ENCODE measurements at regions not wholly inside any gene's neighbourhood (a gene's known extent, or its start where the extent isn't known, plus 50 kb on each side); places are given as distances from the start of the nearest gene placed in this dataset.

DNA sequence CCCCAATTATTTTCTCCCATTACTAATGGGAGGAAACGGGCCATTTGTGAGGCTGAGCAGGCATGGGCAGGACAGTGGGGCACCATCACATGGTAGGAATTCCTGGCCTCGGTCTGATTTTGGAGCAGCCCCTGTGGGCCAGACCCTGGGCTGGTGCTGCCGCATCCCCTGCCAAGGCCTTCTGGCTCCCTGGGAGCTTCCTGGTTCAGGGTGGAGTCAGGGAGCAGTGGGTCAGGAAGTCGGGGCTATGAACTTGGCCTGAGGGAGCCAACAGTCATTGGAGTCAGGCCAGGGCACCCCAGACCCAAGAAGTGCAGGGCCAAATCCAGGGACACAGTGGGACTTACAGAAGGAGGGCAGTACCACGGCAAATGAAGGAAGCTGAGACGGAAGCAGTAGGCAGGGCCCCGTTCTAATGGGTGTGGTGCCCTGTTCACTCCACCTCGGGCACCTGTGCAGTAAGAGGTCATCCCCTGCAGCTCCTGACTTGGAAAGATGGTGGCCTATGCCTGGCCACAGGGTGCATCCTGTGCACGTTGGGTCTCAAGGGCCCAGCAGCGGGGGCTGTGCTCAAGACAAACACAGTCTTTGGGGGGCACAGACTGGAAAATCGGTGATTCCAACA is 328.1 kb downstream of the SMAD2 start:
- H3K4me1 ChIP-seq (ENCODE audit: control insufficient read depth, insufficient read depth, low read length, poor library complexity, severe bottlenecking): peaks cover 7% of the 10 kb centered on the region
- H3K9me3 ChIP-seq (ENCODE audit: control insufficient read depth, low read length): no peaks in the 10 kb centered on the region
- H3K36me3 ChIP-seq (ENCODE audit: control insufficient read depth, insufficient read depth, low read length): no peaks in the 10 kb centered on the region
- no peak overlapping the region for H3K4me3 ChIP-seq (ENCODE audit: extremely low read depth, insufficient read depth, low read length, poor library complexity, severe bottlenecking)
- H3K27ac ChIP-seq (ENCODE audit: low read depth, low read length, severe bottlenecking): no peak overlapping the region
- 87 to 95% methylated on average over 9 to 11 of the region's 11 CpGs for WGBS, 2 experiments (ENCODE audit: insufficient coverage in 2 of 2)

DNA sequence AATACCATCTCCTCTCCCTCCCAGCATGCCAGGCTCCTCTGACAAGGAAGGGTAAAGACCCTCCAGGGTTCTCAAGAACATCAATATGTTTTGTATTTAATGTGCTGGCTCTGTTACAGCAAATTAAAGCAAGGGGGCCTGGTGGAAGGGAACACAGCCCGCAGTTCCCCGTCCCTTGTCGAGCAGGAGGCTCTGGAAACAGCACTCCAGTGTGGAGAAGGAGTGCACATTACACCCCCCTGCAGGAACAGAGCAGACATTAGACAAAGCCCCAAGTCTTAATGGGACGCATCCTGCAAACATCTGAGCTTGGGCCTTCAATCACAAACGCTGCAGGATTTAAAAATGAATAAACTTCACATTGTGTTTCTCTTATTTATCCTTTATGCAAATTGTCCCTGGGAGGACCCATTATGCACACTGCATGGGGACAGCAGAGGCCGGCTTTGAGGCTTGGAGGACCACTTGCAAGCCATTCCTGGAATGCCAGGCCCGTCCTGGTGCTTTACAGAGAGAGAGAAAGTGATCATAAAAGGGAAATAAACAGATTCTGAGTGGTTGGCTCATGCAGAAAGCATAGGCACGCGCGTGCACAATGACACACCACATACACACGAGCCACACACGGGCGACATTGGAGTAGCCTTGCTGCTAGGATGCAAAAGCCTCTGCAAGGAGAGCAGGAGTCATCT is 328.7 kb downstream of the SMAD2 start:
- 80 to 88% methylated on average over 11 to 12 of the region's 13 CpGs for WGBS, 2 experiments (ENCODE audit: insufficient coverage in 2 of 2)
- Histone ChIP-seq H3K36me3 (ENCODE audit: control insufficient read depth, insufficient read depth, low read length) (no peaks in the 10 kb centered on the region), H3K4me1 (ENCODE audit: control insufficient read depth, insufficient read depth, low read length, poor library complexity, severe bottlenecking) (peaks cover 3% of the 10 kb centered on the region), H3K9me3 (ENCODE audit: control insufficient read depth, low read length) (no peaks in the 10 kb centered on the region), H3K27ac (ENCODE audit: low read depth, low read length, severe bottlenecking) (no peak overlapping the region), H3K4me3 (ENCODE audit: extremely low read depth, insufficient read depth, low read length, poor library complexity, severe bottlenecking) (no peak overlapping the region)

- 0% methylated on average over 2 of the region's 2 CpGs for WGBS, 2 experiments (ENCODE audit: insufficient coverage in 2 of 2)
Measured at GRCh38 chr18:47595831-47596501, 334.5 kb downstream of the SMAD2 start.

DNA sequence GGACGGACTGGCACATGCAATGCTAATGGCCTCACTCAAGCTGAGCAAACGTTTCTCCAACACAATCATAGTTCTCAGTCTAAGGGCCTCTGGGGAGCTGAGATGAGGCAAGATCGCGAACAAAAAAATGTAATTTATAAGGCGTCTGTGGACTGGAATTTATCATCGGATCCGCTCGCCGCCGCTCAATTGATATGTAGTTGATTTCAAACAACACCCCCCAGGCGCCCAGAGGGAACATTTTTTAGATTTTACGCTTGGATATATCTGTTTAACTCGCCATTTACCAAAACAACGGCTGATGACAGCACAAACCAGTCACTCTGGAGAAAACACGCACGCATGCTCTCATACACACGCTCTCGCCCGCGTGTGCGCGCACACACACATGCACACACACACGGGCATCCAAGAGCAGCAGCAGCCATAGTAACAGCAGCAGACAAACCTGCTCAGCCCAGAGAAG is 335.8 kb downstream of the SMAD2 start:
- Histone ChIP-seq H3K36me3 (ENCODE audit: control insufficient read depth, insufficient read depth, low read length) (no peaks in the 10 kb centered on the region), H3K27ac (ENCODE audit: low read depth, low read length, severe bottlenecking) (no peak overlapping the region), H3K9me3 (ENCODE audit: control insufficient read depth, low read length) (no peaks in the 10 kb centered on the region), H3K4me1 (ENCODE audit: control insufficient read depth, insufficient read depth, low read length, poor library complexity, severe bottlenecking) (peaks cover 5% of the 10 kb centered on the region), H3K4me3 (ENCODE audit: extremely low read depth, insufficient read depth, low read length, poor library complexity, severe bottlenecking) (no peak overlapping the region)
- 84 to 88% methylated on average over 13 to 19 of the region's 23 CpGs for WGBS, 2 experiments (ENCODE audit: insufficient coverage in 2 of 2)

More at GRCh38 chr18:47595831-47596501, 334.5 kb downstream of the SMAD2 start:
- Histone ChIP-seq H3K4me3 (ENCODE audit: extremely low read depth, insufficient read depth, low read length, poor library complexity, severe bottlenecking) (no peak overlapping the region), H3K36me3 (ENCODE audit: control insufficient read depth, insufficient read depth, low read length) (no peaks in the 10 kb centered on the region), H3K27ac (ENCODE audit: low read depth, low read length, severe bottlenecking) (no peak overlapping the region), H3K4me1 (ENCODE audit: control insufficient read depth, insufficient read depth, low read length, poor library complexity, severe bottlenecking) (peaks cover 5% of the 10 kb centered on the region), H3K9me3 (ENCODE audit: control insufficient read depth, low read length) (no peaks in the 10 kb centered on the region)

DNA sequence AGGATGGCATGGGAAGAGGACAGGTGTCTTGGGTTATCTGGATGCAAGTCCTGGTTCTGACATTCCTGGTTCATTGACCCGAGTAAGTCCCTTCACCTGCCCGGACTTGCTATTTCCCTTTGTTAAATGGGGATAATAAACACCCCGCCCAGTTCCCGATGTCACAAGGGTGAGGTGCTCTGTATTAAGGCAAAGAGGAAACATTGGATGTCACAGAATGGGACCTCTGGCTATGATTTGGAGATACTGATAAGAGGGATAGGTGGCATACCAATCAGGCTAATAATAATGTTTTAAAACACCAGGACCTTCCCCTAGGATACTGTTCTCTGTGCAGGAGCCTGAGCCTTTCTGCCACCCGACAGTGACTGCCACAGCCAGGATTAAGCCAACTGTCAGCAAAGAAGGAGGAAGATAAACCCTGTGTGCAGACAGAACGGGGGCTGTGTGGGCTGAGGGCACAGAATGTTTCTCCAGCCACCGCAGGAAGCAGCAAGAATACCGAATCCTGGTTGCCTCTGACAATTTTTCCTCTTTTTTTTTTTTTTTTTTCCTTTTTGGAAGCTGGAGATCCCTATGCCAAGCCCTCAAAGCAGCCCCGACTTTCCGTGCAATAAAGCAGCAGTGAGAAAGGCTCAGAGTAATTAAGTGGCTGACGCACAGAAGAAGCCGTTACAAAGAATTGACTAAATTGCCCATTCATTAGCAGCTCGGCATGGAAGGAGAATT is 336.6 kb downstream of the SMAD2 start:
- Histone ChIP-seq H3K4me3 (ENCODE audit: extremely low read depth, insufficient read depth, low read length, poor library complexity, severe bottlenecking) (no peak overlapping the region), H3K36me3 (ENCODE audit: control insufficient read depth, insufficient read depth, low read length) (no peaks in the 10 kb centered on the region), H3K27ac (ENCODE audit: low read depth, low read length, severe bottlenecking) (no peak overlapping the region), H3K4me1 (ENCODE audit: control insufficient read depth, insufficient read depth, low read length, poor library complexity, severe bottlenecking) (peaks cover 5% of the 10 kb centered on the region), H3K9me3 (ENCODE audit: control insufficient read depth, low read length) (no peaks in the 10 kb centered on the region)
- WGBS, 2 experiments (ENCODE audit: insufficient coverage in 2 of 2): 53 to 65% methylated on average over 7 of the region's 13 CpGs

GRCh38 chr18:47591429-47591828 is 339.0 kb downstream of the SMAD2 start:
- Histone ChIP-seq H3K36me3 (ENCODE audit: control insufficient read depth, insufficient read depth, low read length) (no peaks in the 10 kb centered on the region), H3K4me1 (ENCODE audit: control insufficient read depth, insufficient read depth, low read length, poor library complexity, severe bottlenecking) (peaks cover 5% of the 10 kb centered on the region), H3K27ac (ENCODE audit: low read depth, low read length, severe bottlenecking) (no peak overlapping the region), H3K9me3 (ENCODE audit: control insufficient read depth, low read length) (no peaks in the 10 kb centered on the region), H3K4me3 (ENCODE audit: extremely low read depth, insufficient read depth, low read length, poor library complexity, severe bottlenecking) (no peak overlapping the region)
- WGBS, 2 experiments (ENCODE audit: insufficient coverage in 2 of 2): 87 to 92% methylated on average over 2 of the region's 3 CpGs

GRCh38 chr18:47587587-47587986 is 336.1 kb upstream of the SKOR2 start:
- H3K36me3 ChIP-seq (ENCODE audit: control insufficient read depth, insufficient read depth, low read length): no peaks in the 10 kb centered on the region
- 74 to 92% methylated on average over 2 of the region's 2 CpGs for WGBS, 2 experiments (ENCODE audit: insufficient coverage in 2 of 2)
- H3K4me3 ChIP-seq (ENCODE audit: extremely low read depth, insufficient read depth, low read length, poor library complexity, severe bottlenecking): no peak overlapping the region
- H3K27ac ChIP-seq (ENCODE audit: low read depth, low read length, severe bottlenecking): no peak overlapping the region
- no peaks in the 10 kb centered on the region for H3K4me1 ChIP-seq (ENCODE audit: control insufficient read depth, insufficient read depth, low read length, poor library complexity, severe bottlenecking)
- H3K9me3 ChIP-seq (ENCODE audit: control insufficient read depth, low read length): no peaks in the 10 kb centered on the region

GRCh38 chr18:47586418-47587070 is 335.1 kb upstream of the SKOR2 start:
- 67 to 94% methylated on average over 1 to 2 of the region's 2 CpGs for WGBS, 2 experiments (ENCODE audit: insufficient coverage in 2 of 2)
- Histone ChIP-seq H3K4me1 (ENCODE audit: control insufficient read depth, insufficient read depth, low read length, poor library complexity, severe bottlenecking) (no peaks in the 10 kb centered on the region), H3K36me3 (ENCODE audit: control insufficient read depth, insufficient read depth, low read length) (no peaks in the 10 kb centered on the region), H3K9me3 (ENCODE audit: control insufficient read depth, low read length) (no peaks in the 10 kb centered on the region), H3K4me3 (ENCODE audit: extremely low read depth, insufficient read depth, low read length, poor library complexity, severe bottlenecking) (no peak overlapping the region), H3K27ac (ENCODE audit: low read depth, low read length, severe bottlenecking) (no peak overlapping the region)

- no peaks in the 10 kb centered on the region for H3K4me1 ChIP-seq (ENCODE audit: control insufficient read depth, insufficient read depth, low read length, poor library complexity, severe bottlenecking)
- H3K4me3 ChIP-seq (ENCODE audit: extremely low read depth, insufficient read depth, low read length, poor library complexity, severe bottlenecking): no peak overlapping the region
- WGBS, 2 experiments (ENCODE audit: insufficient coverage in 2 of 2): 76 to 94% methylated on average over 3 to 6 of the region's 6 CpGs
- no peaks in the 10 kb centered on the region for H3K36me3 ChIP-seq (ENCODE audit: control insufficient read depth, insufficient read depth, low read length)
- H3K9me3 ChIP-seq (ENCODE audit: control insufficient read depth, low read length): no peaks in the 10 kb centered on the region
- no peak overlapping the region for H3K27ac ChIP-seq (ENCODE audit: low read depth, low read length, severe bottlenecking)
Measured at GRCh38 chr18:47585914-47586313, 334.5 kb upstream of the SKOR2 start.

DNA sequence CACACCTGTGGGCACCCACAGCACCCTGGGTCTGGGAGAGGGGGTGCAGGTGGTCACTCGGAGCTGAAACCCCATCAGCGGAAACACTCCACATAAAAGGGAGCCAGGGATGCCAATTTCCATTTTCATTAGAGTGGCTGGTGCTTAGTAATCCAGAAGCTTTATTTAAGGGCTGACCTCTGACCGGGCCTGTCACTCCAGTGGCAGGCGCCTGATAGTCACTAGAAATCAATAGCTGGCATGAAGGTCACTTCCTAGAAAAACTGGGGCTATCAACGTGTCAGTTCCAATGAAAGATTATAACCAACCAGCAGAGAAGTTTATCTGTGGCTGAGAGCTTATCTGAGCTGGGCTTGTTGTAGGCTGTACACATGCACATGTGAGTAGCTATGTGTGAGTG is 333.7 kb upstream of the SKOR2 start:
- Histone ChIP-seq H3K4me3 (ENCODE audit: extremely low read depth, insufficient read depth, low read length, poor library complexity, severe bottlenecking) (no peak overlapping the region), H3K27ac (ENCODE audit: low read depth, low read length, severe bottlenecking) (no peak overlapping the region), H3K9me3 (ENCODE audit: control insufficient read depth, low read length) (no peaks in the 10 kb centered on the region), H3K4me1 (ENCODE audit: control insufficient read depth, insufficient read depth, low read length, poor library complexity, severe bottlenecking) (no peaks in the 10 kb centered on the region), H3K36me3 (ENCODE audit: control insufficient read depth, insufficient read depth, low read length) (no peaks in the 10 kb centered on the region)
- WGBS, 2 experiments (ENCODE audit: insufficient coverage in 2 of 2): 80% methylated on average over 3 to 5 of the region's 5 CpGs
